GM18505 (cell line): ENCODE measurements at regions not wholly inside any gene's neighbourhood (a gene's known extent, or its start where the extent isn't known, plus 50 kb on each side); places are given as distances from the start of the nearest gene placed in this dataset.

ENCODE experiments used
- ATAC-seq: cut with Tn5 transposase; IDR thresholded peaks from one replicate; pipeline ENCODE4 v1.9.1; 2021; ENCODE audit not compliant: unreplicated experiment
- POLR2A ChIP-seq: IDR thresholded peaks from 4 replicates; pipeline ENCODE4 v1.6.1; 2011; ENCODE audit warnings: borderline replicate concordance; ENCODE audit not compliant: insufficient read depth, insufficient read length; ENCODE audit errors: extremely low read depth

DNA sequence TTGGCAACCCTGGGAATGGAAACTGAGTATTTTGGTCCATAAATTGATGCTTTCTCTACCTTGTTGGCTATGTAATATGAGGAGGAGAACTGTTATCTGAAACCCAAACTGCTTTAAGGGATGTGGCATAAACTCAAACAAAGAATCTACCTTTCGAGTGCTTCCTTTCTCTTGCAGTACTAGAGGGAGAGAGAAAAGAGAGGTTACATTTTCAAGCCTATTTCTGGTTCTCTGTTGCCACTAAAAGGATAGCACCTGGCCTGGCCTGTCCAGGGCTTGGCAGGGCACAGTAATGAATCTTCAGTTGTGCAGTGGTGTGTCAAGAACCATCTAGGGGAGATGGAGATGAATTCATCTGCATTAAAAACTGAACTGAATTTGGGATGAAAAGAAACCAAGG, 308.6 kb downstream of the PTTG2 start:
- TF ChIP-seq POLR2A, result no peak

GRCh38 chr4:38273407-38273806, 313.2 kb downstream of the PTTG2 start:
- no peak for TF ChIP-seq POLR2A
- no peak for ATAC-seq

More for the DNA sequence above, 308.6 kb downstream of the PTTG2 start:
- ATAC-seq, result no peak

DNA sequence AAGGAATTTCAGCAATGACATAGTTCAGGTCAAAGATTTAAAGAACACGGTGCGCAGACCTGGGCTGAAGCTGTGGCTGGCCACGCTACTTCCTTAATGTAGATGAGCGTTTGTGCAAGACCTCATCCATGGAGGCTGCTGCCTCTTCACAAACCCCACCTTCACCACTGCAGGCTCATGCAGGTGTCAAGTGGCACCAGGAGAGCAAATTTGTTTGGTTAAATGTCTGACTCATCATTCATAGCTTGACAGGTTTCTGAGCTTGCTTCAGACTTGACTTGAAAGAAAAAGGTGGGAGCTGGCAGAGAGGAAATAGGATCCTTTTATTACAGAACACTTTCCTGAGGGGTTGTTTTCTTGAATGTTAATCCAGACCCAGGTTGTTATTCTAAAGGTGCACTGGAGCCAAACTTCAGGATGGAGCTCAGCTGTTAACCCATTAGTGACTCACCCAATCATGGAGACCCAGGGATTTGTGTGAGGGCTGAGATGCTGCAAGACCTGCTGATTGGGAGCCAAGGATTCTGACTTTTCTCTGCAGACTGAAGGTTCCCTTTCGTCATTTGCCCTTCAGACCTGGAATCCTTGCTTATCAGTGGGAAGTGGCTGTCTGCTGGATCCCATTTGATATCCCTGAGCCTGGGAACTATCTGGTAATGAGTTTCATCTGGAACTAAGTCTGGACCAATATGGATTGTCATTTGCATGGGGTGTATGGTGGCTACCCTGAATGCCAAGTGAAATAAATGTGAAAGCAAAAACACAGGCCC, 315.3 kb downstream of the PTTG2 start:
- no peak for ATAC-seq
- TF ChIP-seq POLR2A, result no peak

GRCh38 chr4:38278255-38278654, 318.1 kb downstream of the PTTG2 start:
- TF ChIP-seq POLR2A, result no peak
- ATAC-seq, result no peak

DNA sequence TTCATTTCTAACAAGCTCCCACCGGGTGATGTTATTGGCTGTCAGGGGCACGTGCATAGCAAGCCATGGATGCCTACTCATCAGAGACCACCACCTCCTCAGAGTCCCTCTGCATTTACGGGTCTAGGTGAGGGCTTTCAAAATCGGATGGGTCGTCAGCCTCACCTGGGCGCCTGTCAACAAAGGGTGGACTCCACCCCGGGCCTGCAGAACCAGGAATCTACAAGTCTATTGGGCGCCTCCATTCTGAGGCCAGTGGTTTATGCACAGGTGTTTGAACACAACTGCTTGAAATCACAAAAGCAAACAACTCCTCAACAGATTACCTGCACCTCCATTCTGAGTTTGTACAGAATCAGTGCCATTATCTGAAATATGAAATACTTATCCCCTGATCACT, 318.9 kb downstream of the PTTG2 start:
- no peak for TF ChIP-seq POLR2A
- ATAC-seq, result no peak

DNA sequence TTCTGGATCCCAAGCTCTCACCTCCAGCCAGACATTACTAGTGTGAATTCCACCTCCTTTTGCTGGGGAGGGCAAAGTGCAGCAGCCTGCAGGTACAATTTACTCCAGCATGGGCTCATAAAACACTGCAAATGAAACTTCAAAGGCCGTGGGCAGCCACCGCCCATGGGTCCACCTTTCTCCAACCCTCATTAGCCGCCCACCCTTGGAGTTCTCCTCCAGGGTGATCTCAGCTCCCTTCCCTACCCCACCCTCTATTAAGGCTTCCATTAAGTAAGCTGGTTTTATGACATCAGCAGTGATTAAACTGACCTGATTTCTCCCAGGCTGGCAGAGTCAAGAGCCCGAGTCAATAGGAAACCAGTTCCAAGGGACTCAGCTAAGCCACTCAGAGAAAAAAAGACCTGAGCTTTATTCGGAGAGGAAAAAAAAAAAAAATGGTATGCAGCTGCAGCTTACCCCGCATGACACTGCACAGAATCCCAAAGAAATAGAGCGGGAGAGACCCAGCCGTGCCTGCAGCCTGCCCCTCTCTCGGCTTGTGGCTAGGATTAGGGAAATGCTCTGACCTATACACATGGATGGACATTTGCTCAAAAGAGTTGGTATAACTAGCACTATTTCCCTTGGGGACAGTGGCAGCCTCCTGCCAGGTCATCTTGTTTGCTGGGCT, 319.6 kb downstream of the PTTG2 start:
- no peak for ATAC-seq
- TF ChIP-seq POLR2A, result no peak

GRCh38 chr4:38280323-38280706, 320.1 kb downstream of the PTTG2 start:
- TF ChIP-seq POLR2A, result no peak

DNA sequence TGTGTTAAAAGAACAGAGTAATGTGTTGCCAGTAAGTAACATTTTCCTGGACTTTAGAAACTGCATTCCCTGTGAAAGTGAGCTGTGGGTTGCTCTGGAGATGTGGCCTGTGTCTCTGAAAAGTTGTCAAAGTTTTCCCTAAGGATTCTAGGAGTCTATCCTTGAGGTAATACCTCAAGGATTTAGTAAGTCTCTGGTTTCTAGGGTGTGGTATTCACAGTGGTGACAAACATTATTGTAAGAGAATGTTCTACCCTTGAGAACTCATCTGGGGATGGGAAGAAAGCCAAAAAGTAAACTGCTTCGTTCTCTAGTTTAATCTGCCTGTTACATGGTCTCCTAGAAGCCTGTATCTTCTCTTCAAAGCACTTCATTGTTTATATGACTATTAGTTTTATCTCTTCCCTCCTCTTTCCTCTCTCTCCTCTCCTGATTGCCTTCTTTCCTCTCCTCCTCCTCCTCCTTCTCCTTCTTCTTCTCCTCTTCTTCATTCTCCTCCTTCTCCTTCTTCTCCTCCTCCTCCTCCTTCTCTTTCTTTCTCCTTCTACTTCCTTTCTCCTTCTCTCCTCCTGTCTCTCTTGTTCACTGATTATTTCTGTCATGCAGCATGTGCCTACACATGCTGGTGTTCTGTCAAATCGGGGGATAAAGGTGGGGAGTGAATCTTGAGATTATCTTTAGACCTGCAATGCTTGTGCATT, 321.3 kb downstream of the PTTG2 start:
- no peak for ATAC-seq
- no peak for TF ChIP-seq POLR2A

More at GRCh38 chr4:38280323-38280706, 320.1 kb downstream of the PTTG2 start:
- ATAC-seq, result no peak

- ATAC-seq, result no peak
Measured at GRCh38 chr4:38283724-38284123, 323.5 kb downstream of the PTTG2 start.

GRCh38 chr4:38284294-38285030, 324.3 kb downstream of the PTTG2 start:
- TF ChIP-seq POLR2A, result no peak
- ATAC-seq, result no peak

More at GRCh38 chr4:38283724-38284123, 323.5 kb downstream of the PTTG2 start:
- no peak for TF ChIP-seq POLR2A

DNA sequence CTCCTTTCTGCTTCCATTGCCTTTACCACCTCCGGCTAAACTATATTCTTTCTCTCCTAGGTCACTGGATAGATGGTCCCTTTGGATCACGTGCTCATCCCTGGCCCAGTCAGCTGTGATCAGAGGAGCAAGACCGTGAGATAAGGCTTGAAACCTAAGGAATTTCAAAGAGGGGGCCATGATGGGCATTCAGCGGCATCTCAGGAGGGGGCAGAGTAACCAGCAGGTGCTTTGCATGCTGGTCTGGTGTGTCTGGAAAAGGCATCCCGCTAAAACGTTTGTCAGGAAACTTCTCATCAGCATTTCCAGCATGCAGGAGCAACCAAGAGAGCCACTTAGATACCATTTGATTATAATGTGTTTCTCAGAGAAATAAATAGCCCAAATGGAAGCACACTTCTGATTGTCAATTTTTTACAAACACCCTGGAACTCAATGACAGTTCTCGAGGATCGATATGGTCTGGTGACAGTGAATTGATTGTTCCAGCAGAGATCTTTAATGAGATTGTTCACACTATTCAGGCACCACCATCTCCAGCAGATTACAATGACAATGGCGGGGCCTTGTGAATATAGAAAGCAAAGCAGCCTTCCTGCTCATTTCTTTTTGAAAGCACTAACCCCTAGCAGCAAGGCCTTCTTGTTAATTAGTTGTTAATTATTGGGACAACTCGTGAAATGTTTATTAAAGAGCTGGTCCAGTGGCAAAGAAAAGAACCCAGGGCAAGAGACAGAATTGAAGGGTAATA, 327.1 kb downstream of the PTTG2 start:
- no peak for ATAC-seq
- TF ChIP-seq POLR2A, result no peak

DNA sequence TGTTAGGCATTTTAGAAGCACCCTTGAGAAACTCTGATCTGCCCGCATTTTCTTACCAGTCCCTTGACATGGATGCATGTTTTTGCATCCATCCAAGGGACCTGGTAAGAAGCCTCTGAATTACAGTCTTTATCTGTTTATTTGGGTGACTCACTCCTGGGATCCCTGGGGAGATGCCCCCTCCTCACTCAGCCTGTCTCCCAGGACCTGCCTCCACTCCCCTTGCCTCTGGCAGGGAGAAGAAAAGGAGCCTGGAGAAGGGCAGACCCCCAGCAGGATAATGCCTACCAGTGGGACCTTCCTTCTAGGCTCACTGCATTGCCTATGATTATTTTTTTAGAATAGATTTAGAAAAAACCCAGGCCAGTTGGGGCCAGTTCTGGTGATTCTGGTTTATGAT, 329.4 kb downstream of the PTTG2 start:
- no peak for TF ChIP-seq POLR2A
- ATAC-seq, result no peak

- no peak for ATAC-seq
Measured at GRCh38 chr4:38290366-38290765, 330.2 kb downstream of the PTTG2 start.

GRCh38 chr4:38290914-38291313, 330.7 kb downstream of the PTTG2 start:
- TF ChIP-seq POLR2A, result no peak
- ATAC-seq, result no peak

More at GRCh38 chr4:38290366-38290765, 330.2 kb downstream of the PTTG2 start:
- no peak for TF ChIP-seq POLR2A
